ENCODE measurements at regions not wholly inside any gene's neighbourhood (a gene's known extent, or its start where the extent isn't known, plus 50 kb on each side); places are given as distances from the start of the nearest gene placed in this dataset.
A peak's percentile ranks its signal among the peaks of the same experiment; 100 is the strongest.

- no peak for DNase-seq (ENCODE audit: low spot score)
These were observed 147.9 kb upstream of the CBLN2 start for GRCh38 chr18:72692086-72692485.

GRCh38 chr18:72687736-72688135 is 143.6 kb upstream of the CBLN2 start:
- no peak for DNase-seq (ENCODE audit: low spot score)

GRCh38 chr18:72675394-72675793 is 131.3 kb upstream of the CBLN2 start:
- DNase-seq (ENCODE audit: low spot score): no peak

- DNase-seq (ENCODE audit: low spot score): no peak
These were observed 130.6 kb upstream of the CBLN2 start for GRCh38 chr18:72674710-72675109.

- no peak for DNase-seq (ENCODE audit: low spot score)
These were observed 129.1 kb upstream of the CBLN2 start for GRCh38 chr18:72673242-72673641.

GRCh38 chr18:72672364-72673184 is 128.4 kb upstream of the CBLN2 start:
- DNase-seq (ENCODE audit: low spot score): no peak

GRCh38 chr18:72667932-72668331 is 123.8 kb upstream of the CBLN2 start:
- no peak for DNase-seq (ENCODE audit: low spot score)

GRCh38 chr18:72652990-72653593 is 109.0 kb upstream of the CBLN2 start:
- DNase-seq (ENCODE audit: low spot score): peak; percentile 7

- DNase-seq (ENCODE audit: low spot score): no peak
These were observed 106.9 kb upstream of the CBLN2 start for GRCh38 chr18:72651033-72651432.

- DNase-seq (ENCODE audit: low spot score): no peak
These were observed 104.4 kb upstream of the CBLN2 start for GRCh38 chr18:72648481-72648960.

- no peak for DNase-seq (ENCODE audit: low spot score)
These were observed 103.9 kb upstream of the CBLN2 start for GRCh38 chr18:72648079-72648478.

GRCh38 chr18:72640557-72640956 is 96.4 kb upstream of the CBLN2 start:
- no peak for DNase-seq (ENCODE audit: low spot score)

- DNase-seq (ENCODE audit: low spot score): no peak
These were observed 94.2 kb upstream of the CBLN2 start for GRCh38 chr18:72638376-72638775.

GRCh38 chr18:72637721-72638120 is 93.6 kb upstream of the CBLN2 start:
- DNase-seq (ENCODE audit: low spot score): no peak

GRCh38 chr18:72637299-72637698 is 93.2 kb upstream of the CBLN2 start:
- DNase-seq (ENCODE audit: low spot score): no peak

GRCh38 chr18:72636611-72637010 is 92.5 kb upstream of the CBLN2 start:
- no peak for DNase-seq (ENCODE audit: low spot score)

GRCh38 chr18:72634500-72634899 is 90.4 kb upstream of the CBLN2 start:
- no peak for DNase-seq (ENCODE audit: low spot score)

- no peak for DNase-seq (ENCODE audit: low spot score)
These were observed 86.8 kb upstream of the CBLN2 start for GRCh38 chr18:72630991-72631390.

- no peak for DNase-seq (ENCODE audit: low spot score)
These were observed 79.3 kb upstream of the CBLN2 start for GRCh38 chr18:72623444-72623843.

- DNase-seq (ENCODE audit: low spot score): no peak
These were observed 69.4 kb upstream of the CBLN2 start for GRCh38 chr18:72613534-72613930.

- DNase-seq (ENCODE audit: low spot score): no peak
These were observed 68.9 kb upstream of the CBLN2 start for GRCh38 chr18:72612894-72613533.

GRCh38 chr18:72605376-72605775 is 61.2 kb upstream of the CBLN2 start:
- no peak for DNase-seq (ENCODE audit: low spot score)

GRCh38 chr18:72601944-72602343 is 57.8 kb upstream of the CBLN2 start:
- no peak for DNase-seq (ENCODE audit: low spot score)

All from hematopoietic multipotent progenitor cell treated with erythropoietin and hydrocortisone succinate and interleukin-3 and kit ligand, for 15 days (in vitro differentiated cells).